H9 (cell line): ENCODE measurements at regions not wholly inside any gene's neighbourhood (a gene's known extent, or its start where the extent isn't known, plus 50 kb on each side); places are given as distances from the start of the nearest gene placed in this dataset.

ENCODE experiments used
- DNase-seq: peaks from one replicate; pipeline ENCODE4 v3.0.0-alpha.2; 2017
- H2AFZ ChIP-seq: one replicate; pipeline ENCODE4 v1.6.1; 2013; ENCODE audit warnings: mild to moderate bottlenecking, low read length, control low read depth, moderate library complexity
- H2AK5ac ChIP-seq: 2 replicates; pipeline ENCODE4 v1.6.1; 2013; ENCODE audit warnings: low read length, control low read depth, mixed read lengths; ENCODE audit not compliant: insufficient read length
- H2BK120ac ChIP-seq: one replicate; pipeline ENCODE4 v1.6.1; 2013; ENCODE audit warnings: low read depth, mild to moderate bottlenecking, low read length, control low read depth, inconsistent platforms; ENCODE audit not compliant: poor library complexity, severe bottlenecking
- H2BK12ac ChIP-seq: 2 replicates; pipeline ENCODE4 v1.6.1; 2013; ENCODE audit warnings: low read length, control low read depth, mixed read lengths, low read depth; ENCODE audit not compliant: insufficient read length
- H2BK15ac ChIP-seq: 2 replicates; pipeline ENCODE4 v1.6.1; 2013; ENCODE audit warnings: low read depth, low read length, control low read depth
- H2BK20ac ChIP-seq: one replicate; pipeline ENCODE4 v1.6.1; 2013; ENCODE audit warnings: low read depth, mild to moderate bottlenecking, low read length, control low read depth, inconsistent platforms; ENCODE audit not compliant: poor library complexity, severe bottlenecking
- H2BK5ac ChIP-seq: 2 replicates; pipeline ENCODE4 v1.6.1; 2013; ENCODE audit warnings: low read length, control low read depth, mixed read lengths; ENCODE audit not compliant: insufficient read length
- H3K14ac ChIP-seq: 2 replicates; pipeline ENCODE4 v1.6.1; 2013; ENCODE audit warnings: low read length, control low read depth; ENCODE audit not compliant: insufficient read depth
- H3K18ac ChIP-seq: 2 replicates; pipeline ENCODE4 v1.6.1; 2013; ENCODE audit warnings: low read depth, mild to moderate bottlenecking, mixed read lengths, low read length, control low read depth; ENCODE audit not compliant: insufficient read length
- H3K23ac ChIP-seq: 2 replicates; pipeline ENCODE4 v1.6.1; 2013; ENCODE audit warnings: low read length, control low read depth, mixed read lengths, low read depth; ENCODE audit not compliant: insufficient read length
- H3K23me2 ChIP-seq: 2 replicates; pipeline ENCODE4 v1.6.1; 2013; ENCODE audit warnings: low read depth, mild to moderate bottlenecking, mixed read lengths, low read length, control low read depth; ENCODE audit not compliant: insufficient read length, poor library complexity, severe bottlenecking
- H3K27ac ChIP-seq: 2 replicates; pipeline ENCODE4 v1.5.1; 2013; ENCODE audit warnings: low read length, control low read depth, mixed read lengths, low read depth; ENCODE audit not compliant: insufficient read length
- H3K27me3 ChIP-seq: 2 replicates; pipeline ENCODE4 v1.6.1; 2013; ENCODE audit warnings: low read length, control low read depth, inconsistent platforms; ENCODE audit not compliant: insufficient read depth
- H3K4ac ChIP-seq: 2 replicates; pipeline ENCODE4 v1.6.1; 2013; ENCODE audit warnings: low read depth, mild to moderate bottlenecking, control low read depth, inconsistent platforms, low read length, moderate library complexity
- H3K4me1 ChIP-seq: 2 replicates; pipeline ENCODE4 v1.6.1; 2013; ENCODE audit warnings: low read length, control low read depth, inconsistent platforms; ENCODE audit not compliant: insufficient read depth
- H3K4me2 ChIP-seq: 2 replicates; pipeline ENCODE4 v1.6.1; 2013; ENCODE audit warnings: low read length, control low read depth, mixed read lengths; ENCODE audit not compliant: insufficient read length, insufficient read depth
- H3K56ac ChIP-seq: 2 replicates; pipeline ENCODE4 v1.6.1; 2013; ENCODE audit warnings: low read depth, mild to moderate bottlenecking, mixed read lengths, low read length, control low read depth; ENCODE audit not compliant: insufficient read length
- H3K79me1 ChIP-seq: 2 replicates; pipeline ENCODE4 v1.6.1; 2013; ENCODE audit warnings: low read depth, mild to moderate bottlenecking, moderate library complexity, low read length, control low read depth, inconsistent platforms; ENCODE audit not compliant: insufficient read depth, poor library complexity, severe bottlenecking
- H3K79me2 ChIP-seq: 2 replicates; pipeline ENCODE4 v1.6.1; 2013; ENCODE audit warnings: low read length, control low read depth, inconsistent platforms; ENCODE audit not compliant: insufficient read depth
- H3K9ac ChIP-seq: 2 replicates; pipeline ENCODE4 v1.6.1; 2013; ENCODE audit warnings: low read length, control low read depth, mixed read lengths; ENCODE audit not compliant: insufficient read length; ENCODE audit errors: extremely low read depth
- H3K9me3 ChIP-seq: one replicate; pipeline ENCODE4 v1.6.1; 2013; ENCODE audit warnings: low read depth, low read length, inconsistent platforms; ENCODE audit not compliant: control insufficient read depth
- H3T11ph ChIP-seq: one replicate; pipeline ENCODE4 v1.6.1; 2013; ENCODE audit warnings: mild to moderate bottlenecking, low read length, control low read depth, inconsistent platforms
- H4K20me1 ChIP-seq: one replicate; pipeline ENCODE4 v1.6.1; 2013; ENCODE audit not compliant: control insufficient read depth, insufficient read length, insufficient read depth
- H4K5ac ChIP-seq: 2 replicates; pipeline ENCODE4 v1.6.1; 2013; ENCODE audit warnings: low read depth, mild to moderate bottlenecking, mixed read lengths, low read length, control low read depth; ENCODE audit not compliant: insufficient read length
- H4K8ac ChIP-seq: replicated peaks from 2 replicates; pipeline ENCODE4 v1.6.1; 2013; ENCODE audit warnings: low read length, control low read depth, mixed read lengths, low read depth; ENCODE audit not compliant: insufficient read length
- H4K91ac ChIP-seq: 2 replicates; pipeline ENCODE4 v1.6.1; 2013; ENCODE audit warnings: low read depth, mild to moderate bottlenecking, moderate library complexity, mixed read lengths, low read length, control low read depth; ENCODE audit not compliant: insufficient read length
- H3K27ac Mint-ChIP-seq, 3 experiments: 2 replicates in 2 of 3; 3 replicates in 1 of 3; pipeline ENCODE4 v1.8.0; 2020 to 2021; ENCODE audit warnings: mixed read lengths in 3 of 3, mild to moderate bottlenecking in 1 of 3, moderate library complexity in 1 of 3
- H3K27me3 Mint-ChIP-seq: 2 replicates; pipeline ENCODE4 v1.8.0; 2021; ENCODE audit warnings: low read depth, mild to moderate bottlenecking, moderate library complexity, mixed read lengths
- H3K36me3 Mint-ChIP-seq, 3 experiments: 2 replicates in 2 of 3; 3 replicates in 1 of 3; pipeline ENCODE4 v1.8.0; 2020 to 2021; ENCODE audit warnings: low read depth in 3 of 3, mixed read lengths in 3 of 3; ENCODE audit not compliant: insufficient read depth in 1 of 3
- H3K4me1 Mint-ChIP-seq, 2 experiments: 2 replicates each; pipeline ENCODE4 v1.8.0; 2020; ENCODE audit warnings: mixed read lengths in 2 of 2
- H3K4me3 Mint-ChIP-seq, 2 experiments: 2 replicates in 1 of 2; 3 replicates in 1 of 2; pipeline ENCODE4 v1.8.0; 2020 to 2021; ENCODE audit warnings: mild to moderate bottlenecking in 2 of 2, mixed read lengths in 2 of 2, moderate library complexity in 1 of 2
- H3K9me3 Mint-ChIP-seq, 2 experiments: 2 replicates in 1 of 2; 3 replicates in 1 of 2; pipeline ENCODE4 v1.8.0; 2020; ENCODE audit warnings: mild to moderate bottlenecking in 2 of 2, mixed read lengths in 2 of 2, moderate library complexity in 1 of 2
- WGBS: extraction: QIAGEN DNeasy Blood & Tissue Kit; methylation state at CpG from one replicate; pipeline ENCODE4 v1.1.7; 2013; ENCODE audit warnings: missing lambda C conversion rate, low lambda C conversion rate, mixed read lengths; ENCODE audit not compliant: insufficient read length; ENCODE audit errors: extremely low coverage; 5-methylcytosine and 5-hydroxymethylcytosine counted together
- TF ChIP-seq, protein P1 (sequence below): fragments of 200-600 bp; sonication (generic); conservative IDR thresholded peaks from 3 replicates; pipeline ENCODE4 v1.8.0; 2021; ENCODE audit warnings: antibody characterized with exemption, mild to moderate bottlenecking

DNA sequence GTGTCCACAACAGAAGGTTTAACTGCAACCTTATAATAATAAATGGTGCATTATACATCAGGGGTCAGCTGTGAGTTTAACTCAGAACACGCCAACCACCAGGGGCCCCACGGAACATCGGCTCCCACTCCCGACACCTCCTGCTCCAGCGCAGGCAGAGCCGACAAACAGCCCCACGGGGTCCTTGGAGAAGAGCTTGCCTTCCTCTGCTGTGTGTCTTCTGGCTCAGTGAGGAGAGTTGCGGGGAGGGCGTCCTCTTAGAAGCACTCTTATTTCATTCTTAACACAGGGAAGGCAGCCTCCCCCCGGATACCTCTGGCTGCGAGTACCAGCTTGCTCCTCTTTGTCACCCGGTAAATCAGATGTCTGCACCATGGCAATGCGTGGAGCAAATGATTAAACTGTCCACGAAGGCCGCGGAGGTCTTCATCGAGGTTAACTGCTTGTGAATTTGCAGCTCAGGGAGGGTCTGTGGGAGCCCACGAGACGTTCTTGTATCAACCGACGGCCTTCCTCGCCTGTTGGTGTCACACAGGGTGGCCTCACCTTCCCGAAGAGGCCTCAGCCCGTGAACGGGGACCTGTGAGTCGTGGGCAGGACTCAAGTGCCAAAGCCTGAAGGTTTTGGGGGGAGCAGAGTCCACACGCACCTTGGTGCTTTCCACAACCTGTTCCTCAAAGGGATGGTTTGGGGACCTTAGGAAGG is 464.0 kb downstream of the BRD1 start:
- TF ChIP-seq, protein P1, sequence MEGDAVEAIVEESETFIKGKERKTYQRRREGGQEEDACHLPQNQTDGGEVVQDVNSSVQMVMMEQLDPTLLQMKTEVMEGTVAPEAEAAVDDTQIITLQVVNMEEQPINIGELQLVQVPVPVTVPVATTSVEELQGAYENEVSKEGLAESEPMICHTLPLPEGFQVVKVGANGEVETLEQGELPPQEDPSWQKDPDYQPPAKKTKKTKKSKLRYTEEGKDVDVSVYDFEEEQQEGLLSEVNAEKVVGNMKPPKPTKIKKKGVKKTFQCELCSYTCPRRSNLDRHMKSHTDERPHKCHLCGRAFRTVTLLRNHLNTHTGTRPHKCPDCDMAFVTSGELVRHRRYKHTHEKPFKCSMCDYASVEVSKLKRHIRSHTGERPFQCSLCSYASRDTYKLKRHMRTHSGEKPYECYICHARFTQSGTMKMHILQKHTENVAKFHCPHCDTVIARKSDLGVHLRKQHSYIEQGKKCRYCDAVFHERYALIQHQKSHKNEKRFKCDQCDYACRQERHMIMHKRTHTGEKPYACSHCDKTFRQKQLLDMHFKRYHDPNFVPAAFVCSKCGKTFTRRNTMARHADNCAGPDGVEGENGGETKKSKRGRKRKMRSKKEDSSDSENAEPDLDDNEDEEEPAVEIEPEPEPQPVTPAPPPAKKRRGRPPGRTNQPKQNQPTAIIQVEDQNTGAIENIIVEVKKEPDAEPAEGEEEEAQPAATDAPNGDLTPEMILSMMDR, result no peak

More for the DNA sequence above, 464.0 kb downstream of the BRD1 start:
- Histone ChIP-seq H4K20me1 (no peaks in the 10 kb centered on the region), H3K79me1 (no peaks in the 10 kb centered on the region), H3T11ph (no peak overlapping the region), H2BK15ac (no peak overlapping the region), H3K14ac (no peak overlapping the region), H3K27ac (no peak overlapping the region), H3K79me2 (no peaks in the 10 kb centered on the region), H2AFZ (no peak overlapping the region), H3K56ac (no peak overlapping the region), H3K9me3 (no peaks in the 10 kb centered on the region), H3K4me1 (no peaks in the 10 kb centered on the region), H2BK5ac (no peak overlapping the region), H3K4me2 (no peak overlapping the region), H3K23ac (no peak overlapping the region), H4K8ac (no peak overlapping the region), H3K9ac (no peak overlapping the region), H2AK5ac (no peak overlapping the region), H3K23me2 (no peaks in the 10 kb centered on the region), H2BK20ac (no peak overlapping the region), H4K91ac (no peak overlapping the region), H3K27me3 (no peaks in the 10 kb centered on the region), H2BK120ac (no peak overlapping the region), H2BK12ac (no peak overlapping the region), H4K5ac (no peak overlapping the region), H3K4ac (no peak overlapping the region), H3K18ac (no peak overlapping the region)
- Mint-ChIP-seq H3K4me3 (no peak overlapping the region), H3K9me3 (peaks cover 3 to 5% of the 10 kb centered on the region in 2 experiments; a peak in 3 of 5 replicates), H3K27ac (no peak overlapping the region), H3K27me3 (peaks cover 11% of the 10 kb centered on the region), H3K36me3 (peaks cover 0 to 2% (median 0%) of the 10 kb centered on the region in 3 experiments; a peak in 2 of 7 replicates), H3K4me1 (peaks cover 4 to 6% of the 10 kb centered on the region in 2 experiments; a peak in 2 of 4 replicates)
- no peak for DNase-seq
- no CpG with 5 or more reads among the region's 27 CpGs for WGBS
